GM23248 (cell line): ENCODE measurements at regions not wholly inside any gene's neighbourhood (a gene's known extent, or its start where the extent isn't known, plus 50 kb on each side); places are given as distances from the start of the nearest gene placed in this dataset.

Source experiments
- DNase-seq: peaks from one replicate; pipeline ENCODE4 v3.0.0-alpha.2; 2015
- H2AFZ ChIP-seq: fragments of 200-600 bp; sonication (generic); 2 replicates; pipeline ENCODE4 v1.6.1; 2016; ENCODE audit warnings: antibody characterized with exemption
- H3F3A ChIP-seq: fragments of 200-600 bp; sonication (generic); 2 replicates; pipeline ENCODE4 v1.6.1; 2016; ENCODE audit warnings: mild to moderate bottlenecking, antibody characterized with exemption, mixed run types; ENCODE audit not compliant: insufficient read depth
- H3K27ac ChIP-seq: fragments of 200-600 bp; sonication (generic); 2 replicates; pipeline ENCODE4 v1.5.1; 2016; ENCODE audit warnings: mild to moderate bottlenecking
- H3K27me3 ChIP-seq: fragments of 200-600 bp; sonication (generic); replicated peaks from 2 replicates; pipeline ENCODE4 v1.6.1; 2016; ENCODE audit warnings: mild to moderate bottlenecking; ENCODE audit not compliant: insufficient read depth
- H3K36me3 ChIP-seq: fragments of 200-600 bp; sonication (generic); 2 replicates; pipeline ENCODE4 v1.6.1; 2016; ENCODE audit warnings: low read depth, mild to moderate bottlenecking
- H3K4me1 ChIP-seq: fragments of 200-600 bp; sonication (generic); 2 replicates; pipeline ENCODE4 v1.6.1; 2016; ENCODE audit warnings: mild to moderate bottlenecking; ENCODE audit not compliant: insufficient read depth
- H3K4me2 ChIP-seq: fragments of 200-600 bp; sonication (generic); one replicate; pipeline ENCODE4 v1.6.1; 2016; ENCODE audit warnings: mild to moderate bottlenecking; ENCODE audit not compliant: unreplicated experiment
- H3K4me3 ChIP-seq: fragments of 200-600 bp; sonication (generic); 2 replicates; pipeline ENCODE4 v1.5.1; 2016; ENCODE audit warnings: mild to moderate bottlenecking
- H3K79me2 ChIP-seq: fragments of 200-600 bp; sonication (generic); 2 replicates; pipeline ENCODE4 v1.6.1; 2016; ENCODE audit warnings: mild to moderate bottlenecking; ENCODE audit not compliant: insufficient read depth
- H3K9ac ChIP-seq: fragments of 200-600 bp; sonication (generic); 2 replicates; pipeline ENCODE4 v1.6.1; 2016; ENCODE audit warnings: mild to moderate bottlenecking
- H3K9me2 ChIP-seq: fragments of 200-600 bp; sonication (generic); 2 replicates; pipeline ENCODE4 v1.6.1; 2016; ENCODE audit warnings: mixed run types, mild to moderate bottlenecking, moderate library complexity; ENCODE audit not compliant: insufficient read depth
- H3K9me3 ChIP-seq: fragments of 200-600 bp; sonication (generic); one replicate; pipeline ENCODE4 v1.6.1; 2017; ENCODE audit warnings: low read depth
- H4K20me1 ChIP-seq: fragments of 200-600 bp; sonication (generic); 2 replicates; pipeline ENCODE4 v1.6.0; 2016; ENCODE audit not compliant: insufficient read depth
- EZH2 ChIP-seq: fragments of 200-600 bp; sonication (generic); IDR thresholded peaks from 2 replicates; pipeline ENCODE4 v1.6.1; 2018; ENCODE audit warnings: antibody characterized with exemption, mild to moderate bottlenecking; ENCODE audit not compliant: insufficient read depth, poor library complexity, severe bottlenecking
- EZH2phosphoT487 ChIP-seq: fragments of 200-600 bp; sonication (generic); IDR thresholded peaks from 2 replicates; pipeline ENCODE4 v1.6.1; 2018; ENCODE audit warnings: antibody characterized with exemption, moderate library complexity, mild to moderate bottlenecking, low read depth; ENCODE audit not compliant: insufficient read depth
- WGBS, 2 experiments: methylation state at CpG; one replicate each; pipeline ENCODE4 v1.1.6; 2015 to 2017; ENCODE audit warnings: low lambda C conversion rate in 2 of 2, low coverage in 1 of 2; ENCODE audit errors: missing lambda C conversion rate in 2 of 2; 5-methylcytosine and 5-hydroxymethylcytosine counted together
- in situ Hi-C: fragments of 300-500 bp; cut with MboI; formaldehyde crosslinking; loops from 2 replicates; pipeline ENCODE4 v1.15.0; 2020

DNA sequence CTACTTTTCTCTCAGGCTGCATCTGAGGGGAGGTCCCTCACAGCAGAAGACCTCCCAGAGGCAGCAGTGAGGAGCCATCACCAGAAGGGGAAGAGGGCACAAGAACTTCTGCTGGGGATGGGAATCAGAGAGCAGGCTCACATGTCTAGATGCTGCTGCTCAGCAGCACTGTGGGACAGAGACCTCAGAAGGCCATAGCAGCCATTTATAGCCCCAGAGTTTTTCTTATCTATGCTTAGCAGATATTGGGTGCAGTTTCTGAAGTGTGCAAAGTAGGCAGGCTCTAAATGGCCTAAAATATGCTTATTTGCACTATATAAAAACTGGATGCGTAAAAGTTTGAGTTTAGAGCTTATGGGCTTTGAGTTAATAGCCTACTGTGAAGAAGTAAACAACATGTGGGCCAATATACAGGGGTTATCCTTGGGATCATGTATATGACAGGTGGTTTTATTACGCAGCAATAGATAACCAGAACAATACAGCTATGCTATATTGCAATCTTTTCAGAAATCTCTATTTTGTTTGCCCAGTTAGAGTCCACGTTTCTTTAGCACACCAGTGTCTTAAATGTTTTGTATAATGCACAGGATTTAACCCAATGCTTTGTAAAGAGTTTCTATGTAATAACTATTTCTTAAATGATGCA is 60.2 kb upstream of the TMEM244 start:
- H3K4me3 ChIP-seq = no peak overlapping the region
- H3K9me2 ChIP-seq = no peaks in the 10 kb centered on the region
- H3K9ac ChIP-seq = no peak overlapping the region
- H4K20me1 ChIP-seq = no peaks in the 10 kb centered on the region
- TF ChIP-seq EZH2phosphoT487 (no peak), EZH2 (no peak)
- in situ Hi-C loops = no loop called here
- H3K4me1 ChIP-seq = 0 out of 2 replicates have a peak, but pooled peaks cover 2% of the 10 kb centered on the region
- 62 to 63% methylated on average over 3 of the region's 3 CpGs for WGBS, 2 experiments
- H3K27ac ChIP-seq = no peak overlapping the region
- H2AFZ ChIP-seq = 0 out of 2 replicates have a peak overlapping the region, but pooled peaks have one; percentile 40
- H3K4me2 ChIP-seq = no peak overlapping the region
- DNase-seq = no peak
- H3F3A ChIP-seq = peaks cover 9% of the 10 kb centered on the region
- no peaks in the 10 kb centered on the region for H3K27me3 ChIP-seq
- no peaks in the 10 kb centered on the region for H3K9me3 ChIP-seq
- no peaks in the 10 kb centered on the region for H3K36me3 ChIP-seq
- no peaks in the 10 kb centered on the region for H3K79me2 ChIP-seq

DNA sequence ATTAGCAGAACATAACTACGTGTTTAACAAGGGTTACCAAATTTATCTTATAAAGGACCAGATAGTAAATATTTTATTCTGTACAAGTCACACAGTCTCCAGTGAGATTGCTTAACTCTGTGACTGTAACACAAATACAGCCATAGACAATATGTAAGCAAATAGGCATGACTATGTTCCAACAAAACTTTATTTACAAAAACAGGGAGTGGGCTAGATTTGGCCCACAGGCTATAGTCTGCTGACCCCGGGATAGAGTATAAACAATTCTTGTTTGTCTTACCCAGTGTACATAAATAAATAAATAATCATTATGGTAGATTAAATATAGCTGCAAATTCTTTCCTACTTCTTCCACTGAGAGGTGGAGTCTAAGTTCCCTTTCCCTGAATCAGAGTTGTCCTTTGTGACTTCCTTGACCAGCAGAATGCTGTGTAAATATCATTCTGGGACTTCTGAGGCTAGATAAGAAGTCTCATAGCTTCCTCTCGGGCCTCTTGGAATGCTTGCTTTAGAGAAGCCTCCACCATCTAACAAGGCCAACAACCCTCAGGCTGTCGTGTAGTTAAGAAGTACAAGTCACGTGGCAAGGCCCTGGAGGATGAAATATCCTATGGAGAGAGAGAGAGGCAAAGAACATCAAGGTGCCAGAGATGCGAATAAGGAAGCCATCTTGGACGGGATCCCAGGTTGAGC is 59.1 kb upstream of the TMEM244 start:
- H3K9me3 ChIP-seq = no peaks in the 10 kb centered on the region
- H3K9ac ChIP-seq = no peak overlapping the region
- DNase-seq = peak; percentile 19
- no peak overlapping the region for H3K27ac ChIP-seq
- H3F3A ChIP-seq = peaks cover 9% of the 10 kb centered on the region
- peak overlapping the region; percentile 40; the same call in 1 of the 2 replicates for H2AFZ ChIP-seq
- in situ Hi-C loops = no loop called here
- no peaks in the 10 kb centered on the region for H3K27me3 ChIP-seq
- WGBS, 2 experiments = 73 to 79% methylated on average over 7 of the region's 7 CpGs
- no peaks in the 10 kb centered on the region for H4K20me1 ChIP-seq
- 0 out of 2 replicates have a peak, but pooled peaks cover 2% of the 10 kb centered on the region for H3K4me1 ChIP-seq
- no peaks in the 10 kb centered on the region for H3K79me2 ChIP-seq
- no peak for TF ChIP-seq EZH2phosphoT487
- TF ChIP-seq EZH2 = no peak
- no peaks in the 10 kb centered on the region for H3K36me3 ChIP-seq
- no peaks in the 10 kb centered on the region for H3K9me2 ChIP-seq
- no peak overlapping the region for H3K4me3 ChIP-seq
- H3K4me2 ChIP-seq = no peak overlapping the region

DNA sequence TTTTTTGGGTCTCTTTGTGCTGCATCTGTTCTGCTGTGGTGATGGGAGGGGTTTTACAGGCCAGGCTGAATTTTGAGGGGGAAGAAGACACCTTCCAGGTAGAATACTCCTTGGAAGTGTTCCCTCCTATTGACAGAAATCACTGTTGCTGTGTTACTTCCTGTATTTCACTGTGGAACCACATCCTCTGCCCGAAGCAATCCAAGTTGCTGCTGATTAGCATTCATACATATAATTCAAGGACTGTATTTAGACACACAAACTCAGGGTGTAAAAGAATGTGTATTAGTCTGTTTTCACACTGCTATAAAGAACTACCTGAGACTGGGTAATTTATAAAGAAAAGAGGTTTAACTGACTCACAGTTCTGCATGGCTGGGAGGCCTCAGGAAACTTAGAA is 50.6 kb upstream of the TMEM244 start:
- H3K79me2 ChIP-seq = no peaks in the 10 kb centered on the region
- TF ChIP-seq EZH2 (no peak), EZH2phosphoT487 (no peak)
- WGBS, 2 experiments = 86 to 91% methylated on average over 1 of the region's 1 CpG

More for the DNA sequence above, 50.6 kb upstream of the TMEM244 start:
- Histone ChIP-seq H3K36me3 (no peaks in the 10 kb centered on the region), H3K4me2 (no peak overlapping the region), H3K4me3 (no peak overlapping the region), H4K20me1 (no peaks in the 10 kb centered on the region), H3K4me1 (no peaks in the 10 kb centered on the region), H2AFZ (no peak overlapping the region), H3K27ac (no peak overlapping the region), H3K9me2 (no peaks in the 10 kb centered on the region), H3K9ac (no peak overlapping the region), H3F3A (no peaks in the 10 kb centered on the region), H3K9me3 (no peaks in the 10 kb centered on the region), H3K27me3 (no peaks in the 10 kb centered on the region)
- in situ Hi-C loops = no loop called here
- no peak for DNase-seq
